Peyer's patch (tissue), 4 donors: ENCODE measurements at regions not wholly inside any gene's neighbourhood (a gene's known extent, or its start where the extent isn't known, plus 50 kb on each side); places are given as distances from the start of the nearest gene placed in this dataset.

Experiments used
- POLR2A ChIP-seq, 2 donors: fragments of 450-650 bp; IDR thresholded peaks; one replicate each; pipeline ENCODE4 v1.5.1; 2017; ENCODE audit warnings: antibody characterized with exemption in 2 of 2, mild to moderate bottlenecking in 2 of 2, moderate library complexity in 2 of 2
- TF ChIP-seq, protein P1 (sequence below), 6 experiments: fragments of 450-650 bp in 4 of 6; fragments of 200-600 bp in 2 of 6; sonication (generic) in 1 of 6; IDR thresholded peaks; one replicate each; pipeline ENCODE4 v1.5.1; 2017 to 2019; ENCODE audit warnings: antibody characterized with exemption in 6 of 6, mild to moderate bottlenecking in 3 of 6, moderate library complexity in 1 of 6

DNA sequence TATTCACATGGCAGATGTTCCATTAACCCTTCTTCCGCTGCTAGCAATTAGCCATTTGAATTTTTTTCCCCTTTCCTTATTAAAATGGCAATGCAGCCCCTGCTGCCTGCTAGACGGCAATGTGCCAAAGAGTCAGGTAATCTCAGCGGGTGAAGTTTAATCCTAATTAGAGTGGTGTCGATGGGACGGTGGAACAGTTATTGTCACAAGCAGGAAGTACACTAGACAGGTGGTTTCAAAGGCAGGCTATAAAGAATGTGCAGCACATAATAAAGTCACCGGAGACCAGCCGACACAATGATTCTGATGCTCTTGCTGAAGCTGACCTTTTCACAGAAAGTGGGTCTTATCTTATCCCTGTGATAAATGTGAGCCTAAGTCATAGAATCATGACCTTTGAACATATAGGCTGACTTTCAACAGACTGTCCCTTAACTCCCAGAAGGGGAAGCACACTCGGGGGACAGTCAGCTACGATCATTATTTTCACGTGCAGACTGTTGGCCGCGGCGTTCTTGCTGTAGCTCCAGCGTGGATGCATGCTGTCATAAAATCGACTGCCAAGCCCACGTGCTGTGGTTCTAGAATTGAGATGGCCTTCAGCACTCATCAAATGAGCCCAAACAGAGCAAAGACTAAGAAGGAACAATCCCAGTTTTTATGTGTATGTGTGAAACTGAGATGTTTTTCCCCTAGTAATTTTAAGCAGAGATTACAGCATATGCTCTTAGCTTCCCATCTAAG is 926.2 kb upstream of the SOX11 start:
- TF ChIP-seq, protein P1, sequence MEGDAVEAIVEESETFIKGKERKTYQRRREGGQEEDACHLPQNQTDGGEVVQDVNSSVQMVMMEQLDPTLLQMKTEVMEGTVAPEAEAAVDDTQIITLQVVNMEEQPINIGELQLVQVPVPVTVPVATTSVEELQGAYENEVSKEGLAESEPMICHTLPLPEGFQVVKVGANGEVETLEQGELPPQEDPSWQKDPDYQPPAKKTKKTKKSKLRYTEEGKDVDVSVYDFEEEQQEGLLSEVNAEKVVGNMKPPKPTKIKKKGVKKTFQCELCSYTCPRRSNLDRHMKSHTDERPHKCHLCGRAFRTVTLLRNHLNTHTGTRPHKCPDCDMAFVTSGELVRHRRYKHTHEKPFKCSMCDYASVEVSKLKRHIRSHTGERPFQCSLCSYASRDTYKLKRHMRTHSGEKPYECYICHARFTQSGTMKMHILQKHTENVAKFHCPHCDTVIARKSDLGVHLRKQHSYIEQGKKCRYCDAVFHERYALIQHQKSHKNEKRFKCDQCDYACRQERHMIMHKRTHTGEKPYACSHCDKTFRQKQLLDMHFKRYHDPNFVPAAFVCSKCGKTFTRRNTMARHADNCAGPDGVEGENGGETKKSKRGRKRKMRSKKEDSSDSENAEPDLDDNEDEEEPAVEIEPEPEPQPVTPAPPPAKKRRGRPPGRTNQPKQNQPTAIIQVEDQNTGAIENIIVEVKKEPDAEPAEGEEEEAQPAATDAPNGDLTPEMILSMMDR (IDR thresholded peaks at IDR 0.05): no peak
- no peak for TF ChIP-seq POLR2A (IDR thresholded peaks at IDR 0.05)
